MM.1S (cell line): ENCODE measurements at regions not wholly inside any gene's neighbourhood (a gene's known extent, or its start where the extent isn't known, plus 50 kb on each side); places are given as distances from the start of the nearest gene placed in this dataset.

Source experiments
- CTCF ChIP-seq: fragments of 300-600 bp; sonication (generic); IDR thresholded peaks from 2 replicates; pipeline ENCODE4 v1.5.1; 2016; ENCODE audit warnings: antibody characterized with exemption, low read length, mixed read lengths
- EZH2phosphoT487 ChIP-seq: fragments of 300-600 bp; sonication (generic); IDR thresholded peaks from 2 replicates; pipeline ENCODE4 v1.6.1; 2018; ENCODE audit warnings: antibody characterized with exemption, low read length

GRCh38 chr5:68087866-68088265 is 127.7 kb upstream of the PIK3R1 start:
- TF ChIP-seq CTCF (no peak), EZH2phosphoT487 (no peak)
